ENCODE measurements at regions not wholly inside any gene's neighbourhood (a gene's known extent, or its start where the extent isn't known, plus 50 kb on each side); places are given as distances from the start of the nearest gene placed in this dataset.

GRCh38 chr1:208809876-208810275 lies 565.7 kb upstream of the PLXNA2 start:
- TF ChIP-seq, protein P1, sequence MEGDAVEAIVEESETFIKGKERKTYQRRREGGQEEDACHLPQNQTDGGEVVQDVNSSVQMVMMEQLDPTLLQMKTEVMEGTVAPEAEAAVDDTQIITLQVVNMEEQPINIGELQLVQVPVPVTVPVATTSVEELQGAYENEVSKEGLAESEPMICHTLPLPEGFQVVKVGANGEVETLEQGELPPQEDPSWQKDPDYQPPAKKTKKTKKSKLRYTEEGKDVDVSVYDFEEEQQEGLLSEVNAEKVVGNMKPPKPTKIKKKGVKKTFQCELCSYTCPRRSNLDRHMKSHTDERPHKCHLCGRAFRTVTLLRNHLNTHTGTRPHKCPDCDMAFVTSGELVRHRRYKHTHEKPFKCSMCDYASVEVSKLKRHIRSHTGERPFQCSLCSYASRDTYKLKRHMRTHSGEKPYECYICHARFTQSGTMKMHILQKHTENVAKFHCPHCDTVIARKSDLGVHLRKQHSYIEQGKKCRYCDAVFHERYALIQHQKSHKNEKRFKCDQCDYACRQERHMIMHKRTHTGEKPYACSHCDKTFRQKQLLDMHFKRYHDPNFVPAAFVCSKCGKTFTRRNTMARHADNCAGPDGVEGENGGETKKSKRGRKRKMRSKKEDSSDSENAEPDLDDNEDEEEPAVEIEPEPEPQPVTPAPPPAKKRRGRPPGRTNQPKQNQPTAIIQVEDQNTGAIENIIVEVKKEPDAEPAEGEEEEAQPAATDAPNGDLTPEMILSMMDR (IDR thresholded peaks at IDR 0.05): no peak
- TF ChIP-seq POLR2AphosphoS5 (IDR thresholded peaks at IDR 0.05; ENCODE audit: insufficient read depth in 1 of 2, low read depth in 1 of 2): no peak
